ENCODE measurements at regions not wholly inside any gene's neighbourhood (a gene's known extent, or its start where the extent isn't known, plus 50 kb on each side); places are given as distances from the start of the nearest gene placed in this dataset.

DNA sequence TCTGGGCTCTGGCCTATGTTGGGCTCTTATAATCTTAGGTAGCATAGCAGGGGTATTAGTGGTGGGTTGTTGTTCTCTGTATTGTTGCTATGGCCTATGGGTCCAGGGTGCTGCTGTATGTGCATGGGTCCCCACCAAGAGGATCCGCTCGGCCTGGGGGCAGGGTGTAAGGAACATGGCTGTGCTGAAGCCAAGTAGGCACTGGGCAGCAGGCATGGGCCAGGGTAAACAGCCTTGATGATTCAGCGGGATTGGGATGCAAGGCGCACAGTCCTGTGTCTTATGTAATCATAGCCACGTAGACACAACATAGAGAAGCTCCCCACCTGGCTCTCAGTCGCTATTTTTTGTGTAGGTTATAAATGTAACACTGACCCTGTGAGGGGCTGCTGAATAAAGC, 306.9 kb downstream of the ZPLD1 start:
- H3K36me3 Mint-ChIP-seq (ENCODE audit: unreplicated experiment): no peaks in the 10 kb centered on the region
- H3K27ac Mint-ChIP-seq (ENCODE audit: unreplicated experiment): no peak overlapping the region
- H3K9me3 Mint-ChIP-seq (ENCODE audit: unreplicated experiment): no peaks in the 10 kb centered on the region
- H3K4me3 Mint-ChIP-seq (ENCODE audit: unreplicated experiment): no peak overlapping the region
- TF ChIP-seq, protein P1, sequence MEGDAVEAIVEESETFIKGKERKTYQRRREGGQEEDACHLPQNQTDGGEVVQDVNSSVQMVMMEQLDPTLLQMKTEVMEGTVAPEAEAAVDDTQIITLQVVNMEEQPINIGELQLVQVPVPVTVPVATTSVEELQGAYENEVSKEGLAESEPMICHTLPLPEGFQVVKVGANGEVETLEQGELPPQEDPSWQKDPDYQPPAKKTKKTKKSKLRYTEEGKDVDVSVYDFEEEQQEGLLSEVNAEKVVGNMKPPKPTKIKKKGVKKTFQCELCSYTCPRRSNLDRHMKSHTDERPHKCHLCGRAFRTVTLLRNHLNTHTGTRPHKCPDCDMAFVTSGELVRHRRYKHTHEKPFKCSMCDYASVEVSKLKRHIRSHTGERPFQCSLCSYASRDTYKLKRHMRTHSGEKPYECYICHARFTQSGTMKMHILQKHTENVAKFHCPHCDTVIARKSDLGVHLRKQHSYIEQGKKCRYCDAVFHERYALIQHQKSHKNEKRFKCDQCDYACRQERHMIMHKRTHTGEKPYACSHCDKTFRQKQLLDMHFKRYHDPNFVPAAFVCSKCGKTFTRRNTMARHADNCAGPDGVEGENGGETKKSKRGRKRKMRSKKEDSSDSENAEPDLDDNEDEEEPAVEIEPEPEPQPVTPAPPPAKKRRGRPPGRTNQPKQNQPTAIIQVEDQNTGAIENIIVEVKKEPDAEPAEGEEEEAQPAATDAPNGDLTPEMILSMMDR (IDR thresholded peaks at IDR 0.05; ENCODE audit: partially characterized antibody, unreplicated experiment): no peak
- no peaks in the 10 kb centered on the region for H3K4me1 Mint-ChIP-seq (ENCODE audit: low read depth, unreplicated experiment)
- no peak for DNase-seq
- H3K27me3 Mint-ChIP-seq (ENCODE audit: unreplicated experiment): peaks cover 2% of the 10 kb centered on the region

DNA sequence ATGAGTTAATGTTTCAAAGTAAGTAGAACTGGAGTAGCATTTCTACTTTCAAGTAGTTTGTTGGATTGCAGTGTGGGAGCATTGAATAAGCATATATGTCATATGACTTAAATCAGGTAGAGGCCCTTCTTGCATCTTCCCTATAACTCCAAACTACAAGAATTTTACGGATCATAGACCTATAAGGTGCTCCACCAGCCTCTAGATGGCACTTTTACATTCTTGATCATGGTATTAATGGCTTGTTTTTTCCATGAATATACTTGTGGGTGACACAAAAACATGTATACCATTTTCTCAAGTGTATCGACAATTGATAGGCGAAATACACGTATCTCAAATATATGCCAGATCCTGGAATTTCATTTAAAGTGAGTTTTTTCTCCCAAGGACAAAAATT, 311.1 kb downstream of the ZPLD1 start:
- Mint-ChIP-seq H3K4me1 (ENCODE audit: low read depth, unreplicated experiment) (no peaks in the 10 kb centered on the region), H3K4me3 (ENCODE audit: unreplicated experiment) (no peak overlapping the region), H3K36me3 (ENCODE audit: unreplicated experiment) (no peaks in the 10 kb centered on the region), H3K27ac (ENCODE audit: unreplicated experiment) (no peak overlapping the region), H3K9me3 (ENCODE audit: unreplicated experiment) (no peaks in the 10 kb centered on the region), H3K27me3 (ENCODE audit: unreplicated experiment) (no peaks in the 10 kb centered on the region)
- DNase-seq: no peak
- TF ChIP-seq, protein P1 (IDR thresholded peaks at IDR 0.05; ENCODE audit: partially characterized antibody, unreplicated experiment): no peak

- no peak for DNase-seq
- Mint-ChIP-seq H3K36me3 (ENCODE audit: unreplicated experiment) (no peaks in the 10 kb centered on the region), H3K27ac (ENCODE audit: unreplicated experiment) (no peak overlapping the region), H3K9me3 (ENCODE audit: unreplicated experiment) (no peaks in the 10 kb centered on the region), H3K27me3 (ENCODE audit: unreplicated experiment) (no peaks in the 10 kb centered on the region), H3K4me3 (ENCODE audit: unreplicated experiment) (no peak overlapping the region), H3K4me1 (ENCODE audit: low read depth, unreplicated experiment) (no peaks in the 10 kb centered on the region)
- TF ChIP-seq, protein P1 (IDR thresholded peaks at IDR 0.05; ENCODE audit: partially characterized antibody, unreplicated experiment): no peak
Observed at GRCh38 chr3:102747611-102748010, 312.8 kb downstream of the ZPLD1 start.

- no peak overlapping the region for H3K27ac Mint-ChIP-seq (ENCODE audit: unreplicated experiment)
- no peaks in the 10 kb centered on the region for H3K9me3 Mint-ChIP-seq (ENCODE audit: unreplicated experiment)
- no peaks in the 10 kb centered on the region for H3K4me1 Mint-ChIP-seq (ENCODE audit: low read depth, unreplicated experiment)
- H3K36me3 Mint-ChIP-seq (ENCODE audit: unreplicated experiment): no peaks in the 10 kb centered on the region
- TF ChIP-seq, protein P1 (IDR thresholded peaks at IDR 0.05; ENCODE audit: partially characterized antibody, unreplicated experiment): no peak
- DNase-seq: no peak
- H3K27me3 Mint-ChIP-seq (ENCODE audit: unreplicated experiment): no peaks in the 10 kb centered on the region
- no peak overlapping the region for H3K4me3 Mint-ChIP-seq (ENCODE audit: unreplicated experiment)
Observed at GRCh38 chr3:102748646-102749045, 313.8 kb downstream of the ZPLD1 start.

- TF ChIP-seq, protein P1 (IDR thresholded peaks at IDR 0.05; ENCODE audit: partially characterized antibody, unreplicated experiment): no peak
Observed at GRCh38 chr3:102750322-102750721, 315.5 kb downstream of the ZPLD1 start.

More at GRCh38 chr3:102750322-102750721, 315.5 kb downstream of the ZPLD1 start:
- DNase-seq: no peak
- H3K4me1 Mint-ChIP-seq (ENCODE audit: low read depth, unreplicated experiment): no peaks in the 10 kb centered on the region
- H3K27me3 Mint-ChIP-seq (ENCODE audit: unreplicated experiment): peaks cover 2% of the 10 kb centered on the region
- H3K4me3 Mint-ChIP-seq (ENCODE audit: unreplicated experiment): no peak overlapping the region
- H3K36me3 Mint-ChIP-seq (ENCODE audit: unreplicated experiment): no peaks in the 10 kb centered on the region
- no peaks in the 10 kb centered on the region for H3K9me3 Mint-ChIP-seq (ENCODE audit: unreplicated experiment)
- no peak overlapping the region for H3K27ac Mint-ChIP-seq (ENCODE audit: unreplicated experiment)
